Astrocyte (in vitro differentiated cells and primary cell): ENCODE measurements at regions not wholly inside any gene's neighbourhood (a gene's known extent, or its start where the extent isn't known, plus 50 kb on each side); places are given as distances from the start of the nearest gene placed in this dataset.

ENCODE experiments used
- DNase-seq: peaks from one replicate; pipeline ENCODE4 v3.0.0-alpha.2; 2010; ENCODE audit warnings: low read depth
- FAIRE-seq: peaks from 2 replicates; lab custom pipeline; 2011; peaks lifted over from hg19 to GRCh38; lab: Jason Lieb, UNC
- H2AFZ ChIP-seq: 2 replicates; pipeline ENCODE4 v1.6.0; 2012; ENCODE audit warnings: low read depth, low read length, inconsistent platforms
- H3K27ac ChIP-seq: 2 replicates; pipeline ENCODE4 v1.5.1; 2011; ENCODE audit warnings: low read depth, low read length, inconsistent platforms
- H3K27me3 ChIP-seq: 2 replicates; pipeline ENCODE4 v1.6.0; 2011; ENCODE audit warnings: low read length, inconsistent platforms; ENCODE audit not compliant: insufficient read depth
- H3K36me3 ChIP-seq: 2 replicates; pipeline ENCODE4 v1.5.1; 2011; ENCODE audit warnings: low read length, inconsistent platforms; ENCODE audit not compliant: insufficient read depth
- H3K4me1 ChIP-seq: 2 replicates; pipeline ENCODE4 v1.5.1; 2011; ENCODE audit warnings: low read length, inconsistent platforms; ENCODE audit not compliant: insufficient read depth
- H3K4me2 ChIP-seq: 2 replicates; pipeline ENCODE4 v1.6.0; 2012; ENCODE audit warnings: low read length, inconsistent platforms
- H3K4me3 ChIP-seq: 2 replicates; pipeline ENCODE4 v1.5.1; 2011; ENCODE audit warnings: low read depth, mild to moderate bottlenecking, low read length, inconsistent platforms; ENCODE audit not compliant: insufficient read depth
- H3K79me2 ChIP-seq: 2 replicates; pipeline ENCODE4 v1.6.0; 2012; ENCODE audit warnings: mild to moderate bottlenecking, low read length, inconsistent platforms; ENCODE audit not compliant: insufficient read depth
- H3K9ac ChIP-seq: 2 replicates; pipeline ENCODE4 v1.6.0; 2012; ENCODE audit warnings: mild to moderate bottlenecking, low read length, inconsistent platforms
- H3K9me3 ChIP-seq: 2 replicates; pipeline ENCODE4 v1.5.1; 2012; ENCODE audit warnings: low read depth, mild to moderate bottlenecking, low read length, inconsistent platforms; ENCODE audit not compliant: insufficient read depth
- H4K20me1 ChIP-seq: 2 replicates; pipeline ENCODE4 v1.6.0; 2012; ENCODE audit warnings: low read length, inconsistent platforms; ENCODE audit not compliant: insufficient read depth
- H3K27ac Mint-ChIP-seq: one replicate; pipeline ENCODE4 v1.8.0; 2021; ENCODE audit warnings: mild to moderate bottlenecking, mixed read lengths; ENCODE audit not compliant: unreplicated experiment
- H3K27me3 Mint-ChIP-seq: one replicate; pipeline ENCODE4 v1.8.0; 2021; ENCODE audit warnings: low read depth, mixed read lengths; ENCODE audit not compliant: unreplicated experiment
- H3K36me3 Mint-ChIP-seq: one replicate; pipeline ENCODE4 v1.8.0; 2021; ENCODE audit warnings: low read depth, mixed read lengths; ENCODE audit not compliant: unreplicated experiment
- H3K4me1 Mint-ChIP-seq: one replicate; pipeline ENCODE4 v1.8.0; 2021; ENCODE audit warnings: low read depth, mixed read lengths; ENCODE audit not compliant: unreplicated experiment
- H3K4me3 Mint-ChIP-seq: one replicate; pipeline ENCODE4 v1.8.0; 2021; ENCODE audit warnings: mild to moderate bottlenecking, moderate library complexity, mixed read lengths; ENCODE audit not compliant: unreplicated experiment
- H3K9me3 Mint-ChIP-seq: one replicate; pipeline ENCODE4 v1.8.0; 2021; ENCODE audit warnings: mild to moderate bottlenecking, mixed read lengths; ENCODE audit not compliant: unreplicated experiment
- EZH2 ChIP-seq: IDR thresholded peaks from 2 replicates; pipeline ENCODE4 v1.6.1; 2012; ENCODE audit warnings: mild to moderate bottlenecking, low read length, inconsistent platforms; ENCODE audit not compliant: insufficient read depth
- TF ChIP-seq, protein P1 (sequence below): IDR thresholded peaks from 2 replicates; pipeline ENCODE4 v1.5.1; 2011; ENCODE audit warnings: low read depth, mild to moderate bottlenecking, inconsistent platforms, low read length, moderate library complexity; ENCODE audit not compliant: insufficient read depth

DNA sequence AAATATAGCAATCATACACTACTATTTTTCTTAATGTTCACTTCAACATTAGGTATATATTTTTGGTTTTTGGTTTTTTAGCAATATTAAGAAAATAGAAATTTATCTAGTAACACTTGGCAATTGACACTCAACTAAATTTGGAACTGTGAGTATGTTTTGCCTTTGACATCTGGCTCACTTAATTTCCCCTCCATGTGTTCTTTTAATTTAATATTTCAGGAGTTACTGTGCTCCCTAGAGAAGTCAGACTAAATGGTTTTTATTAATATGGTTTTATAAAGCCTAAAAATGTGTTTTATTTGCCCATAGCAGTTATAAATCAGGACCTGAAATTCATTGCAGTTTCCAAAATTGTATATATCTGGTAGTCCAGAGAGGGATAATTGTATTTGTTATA is 175.3 kb upstream of the AVPR1A start:
- Mint-ChIP-seq H3K27ac (no peak overlapping the region), H3K4me3 (no peak overlapping the region), H3K36me3 (no peaks in the 10 kb centered on the region), H3K4me1 (peaks cover 3% of the 10 kb centered on the region), H3K27me3 (no peaks in the 10 kb centered on the region), H3K9me3 (peaks cover 5% of the 10 kb centered on the region)
- H3K4me1 ChIP-seq = no peaks in the 10 kb centered on the region
- FAIRE-seq (no peak), DNase-seq (no peak)
- no peaks in the 10 kb centered on the region for H3K79me2 ChIP-seq
- no peak for TF ChIP-seq EZH2
- TF ChIP-seq, protein P1, sequence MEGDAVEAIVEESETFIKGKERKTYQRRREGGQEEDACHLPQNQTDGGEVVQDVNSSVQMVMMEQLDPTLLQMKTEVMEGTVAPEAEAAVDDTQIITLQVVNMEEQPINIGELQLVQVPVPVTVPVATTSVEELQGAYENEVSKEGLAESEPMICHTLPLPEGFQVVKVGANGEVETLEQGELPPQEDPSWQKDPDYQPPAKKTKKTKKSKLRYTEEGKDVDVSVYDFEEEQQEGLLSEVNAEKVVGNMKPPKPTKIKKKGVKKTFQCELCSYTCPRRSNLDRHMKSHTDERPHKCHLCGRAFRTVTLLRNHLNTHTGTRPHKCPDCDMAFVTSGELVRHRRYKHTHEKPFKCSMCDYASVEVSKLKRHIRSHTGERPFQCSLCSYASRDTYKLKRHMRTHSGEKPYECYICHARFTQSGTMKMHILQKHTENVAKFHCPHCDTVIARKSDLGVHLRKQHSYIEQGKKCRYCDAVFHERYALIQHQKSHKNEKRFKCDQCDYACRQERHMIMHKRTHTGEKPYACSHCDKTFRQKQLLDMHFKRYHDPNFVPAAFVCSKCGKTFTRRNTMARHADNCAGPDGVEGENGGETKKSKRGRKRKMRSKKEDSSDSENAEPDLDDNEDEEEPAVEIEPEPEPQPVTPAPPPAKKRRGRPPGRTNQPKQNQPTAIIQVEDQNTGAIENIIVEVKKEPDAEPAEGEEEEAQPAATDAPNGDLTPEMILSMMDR = no peak
- no peak overlapping the region for H3K9ac ChIP-seq
- no peaks in the 10 kb centered on the region for H4K20me1 ChIP-seq
- H3K36me3 ChIP-seq = no peaks in the 10 kb centered on the region
- no peak overlapping the region for H3K4me2 ChIP-seq
- H3K27me3 ChIP-seq = no peaks in the 10 kb centered on the region
- no peak overlapping the region for H2AFZ ChIP-seq
- H3K9me3 ChIP-seq = no peaks in the 10 kb centered on the region
- no peak overlapping the region for H3K4me3 ChIP-seq
- H3K27ac ChIP-seq = no peak overlapping the region

- Histone ChIP-seq H3K27ac (no peak overlapping the region), H4K20me1 (no peaks in the 10 kb centered on the region), H3K79me2 (no peaks in the 10 kb centered on the region), H3K27me3 (no peaks in the 10 kb centered on the region), H3K9me3 (no peaks in the 10 kb centered on the region), H3K4me2 (no peak overlapping the region), H3K4me3 (no peak overlapping the region), H3K9ac (no peak overlapping the region), H3K36me3 (no peaks in the 10 kb centered on the region), H3K4me1 (no peaks in the 10 kb centered on the region), H2AFZ (no peak overlapping the region)
- no peak overlapping the region for H3K4me3 Mint-ChIP-seq
- peaks cover 3% of the 10 kb centered on the region for H3K4me1 Mint-ChIP-seq
- DNase-seq (no peak), FAIRE-seq (no peak)
- H3K27ac Mint-ChIP-seq = no peak overlapping the region
- no peaks in the 10 kb centered on the region for H3K36me3 Mint-ChIP-seq
- no peaks in the 10 kb centered on the region for H3K27me3 Mint-ChIP-seq
- no peak for TF ChIP-seq EZH2
- TF ChIP-seq, protein P1 = no peak
- peaks cover 5% of the 10 kb centered on the region for H3K9me3 Mint-ChIP-seq
Measured at GRCh38 chr12:63325757-63326156, 174.8 kb upstream of the AVPR1A start.

GRCh38 chr12:63323942-63324341 is 172.9 kb upstream of the AVPR1A start:
- DNase-seq (no peak), FAIRE-seq (no peak)
- Histone ChIP-seq H3K4me1 (peaks cover 7% of the 10 kb centered on the region), H3K9me3 (no peaks in the 10 kb centered on the region), H3K9ac (no peak overlapping the region), H3K27me3 (no peaks in the 10 kb centered on the region), H3K4me3 (no peak overlapping the region), H4K20me1 (no peaks in the 10 kb centered on the region), H3K36me3 (no peaks in the 10 kb centered on the region), H3K27ac (no peak overlapping the region), H3K79me2 (no peaks in the 10 kb centered on the region), H3K4me2 (no peak overlapping the region), H2AFZ (no peak overlapping the region)
- Mint-ChIP-seq H3K4me3 (no peak overlapping the region), H3K27ac (no peak overlapping the region), H3K27me3 (no peaks in the 10 kb centered on the region), H3K36me3 (no peaks in the 10 kb centered on the region), H3K9me3 (peaks cover 2% of the 10 kb centered on the region), H3K4me1 (peaks cover 17% of the 10 kb centered on the region)
- TF ChIP-seq, protein P1 = no peak
- no peak for TF ChIP-seq EZH2
